ENCODE measurements at regions not wholly inside any gene's neighbourhood (a gene's known extent, or its start where the extent isn't known, plus 50 kb on each side); places are given as distances from the start of the nearest gene placed in this dataset.
"Not testable (repeated sequence)": the region's sequence is repeated elsewhere in the genome, so short reads cannot be mapped to it uniquely, and the experiment has no call there.

DNA sequence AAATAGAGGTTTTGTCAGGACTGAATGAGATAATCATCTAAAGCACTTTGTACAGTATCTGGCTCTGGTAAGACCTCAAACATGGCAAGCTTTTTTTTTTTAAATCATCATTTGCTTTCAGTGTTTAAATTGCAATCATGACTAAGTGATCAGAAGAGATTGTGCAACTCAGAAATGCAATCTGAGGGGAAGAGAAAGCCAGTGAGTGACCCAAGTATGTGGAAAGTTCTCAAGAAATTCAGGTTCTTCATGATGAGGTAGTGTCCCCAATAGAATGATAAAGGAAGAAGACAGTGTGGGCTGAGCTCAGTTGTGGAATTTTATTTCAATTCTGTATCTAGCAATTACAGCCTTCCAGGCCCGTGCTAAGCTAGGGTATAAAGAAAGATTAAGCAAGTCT is 132.2 kb upstream of the TBC1D5 start:
- DNase-seq: no peak

DNA sequence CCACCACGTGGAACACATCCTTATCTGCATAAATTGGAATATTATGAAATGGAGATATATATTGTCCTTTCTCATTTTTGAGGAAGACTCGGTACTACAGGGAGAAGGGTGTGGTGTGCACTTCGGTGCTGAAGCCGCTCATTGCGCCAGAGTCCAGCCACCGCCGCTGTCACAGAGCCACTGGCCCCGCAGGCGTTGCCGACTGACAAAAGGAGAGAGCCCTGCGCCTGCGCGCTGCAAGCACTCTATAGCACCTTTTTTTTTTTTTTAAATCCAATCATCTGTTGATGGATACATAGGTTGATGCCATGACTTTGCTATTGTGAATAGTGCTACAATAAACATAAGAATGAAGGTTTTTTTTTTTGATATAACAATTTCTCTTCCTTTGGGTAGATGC is 130.0 kb upstream of the TBC1D5 start:
- no peak for DNase-seq

DNA sequence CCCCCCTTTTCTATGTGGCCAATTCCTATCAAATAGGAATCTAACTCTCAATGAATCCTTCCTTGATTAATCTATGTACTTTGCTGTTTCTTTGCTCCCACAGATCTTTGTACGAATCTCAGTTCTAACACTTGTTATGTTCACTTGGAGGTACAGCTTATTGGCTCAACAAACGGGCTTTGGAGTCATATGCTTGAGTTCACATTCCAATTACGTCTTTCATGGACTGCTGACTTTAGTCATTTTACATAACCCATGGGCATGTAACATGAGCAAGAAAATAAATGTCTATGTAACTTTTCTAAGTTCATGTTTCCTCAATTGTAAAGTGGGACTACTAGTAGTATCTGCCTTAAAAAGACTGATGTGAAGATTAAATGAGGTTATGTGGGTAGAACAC is 123.2 kb upstream of the TBC1D5 start:
- no peak for DNase-seq

DNA sequence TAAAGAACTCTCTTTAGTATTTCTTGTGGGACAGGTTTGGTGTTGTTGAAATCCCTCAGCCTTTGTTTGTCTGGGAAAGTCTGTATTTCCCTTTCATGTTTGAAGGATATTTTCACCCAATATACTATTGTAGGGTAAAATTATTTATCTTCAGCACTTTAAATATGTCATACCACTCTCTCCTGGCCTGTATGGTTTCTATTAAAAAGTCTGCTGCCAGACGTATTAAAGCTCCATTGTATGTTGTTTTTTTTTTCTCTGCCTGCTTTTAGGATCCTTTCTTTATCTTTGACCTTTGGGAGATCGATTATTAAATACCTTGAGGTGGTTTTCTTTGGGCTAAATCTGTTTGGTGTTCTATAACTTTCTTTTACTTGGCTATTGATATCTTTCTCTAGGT is 119.0 kb upstream of the TBC1D5 start:
- no peak for DNase-seq

- not testable (repeated sequence) for DNase-seq
Measured at GRCh38 chr3:17860840-17861471, 118.5 kb upstream of the TBC1D5 start.

DNA sequence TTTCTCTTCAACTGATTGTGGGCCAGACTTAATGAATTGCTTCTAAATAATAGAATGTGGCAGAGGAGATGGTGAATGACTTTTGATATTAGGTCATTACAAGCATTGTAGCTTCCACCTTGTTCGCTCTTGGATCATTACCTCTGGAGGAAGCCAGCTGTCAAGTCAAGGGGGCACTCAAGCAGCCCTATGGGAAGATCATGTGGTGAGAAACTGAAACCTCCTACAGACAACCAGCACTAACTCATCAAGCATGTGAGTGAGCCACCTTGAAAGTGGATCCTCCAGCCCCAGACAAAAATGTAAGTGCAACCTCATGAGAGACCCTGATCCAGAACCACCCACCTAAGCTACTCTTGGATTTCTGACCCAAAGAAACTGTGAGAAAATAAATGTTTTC is 109.8 kb upstream of the TBC1D5 start:
- DNase-seq: no peak

GRCh38 chr3:17850448-17850847 is 108.0 kb upstream of the TBC1D5 start:
- no peak for DNase-seq

- DNase-seq: no peak
Measured at GRCh38 chr3:17848102-17848501, 105.7 kb upstream of the TBC1D5 start.

DNA sequence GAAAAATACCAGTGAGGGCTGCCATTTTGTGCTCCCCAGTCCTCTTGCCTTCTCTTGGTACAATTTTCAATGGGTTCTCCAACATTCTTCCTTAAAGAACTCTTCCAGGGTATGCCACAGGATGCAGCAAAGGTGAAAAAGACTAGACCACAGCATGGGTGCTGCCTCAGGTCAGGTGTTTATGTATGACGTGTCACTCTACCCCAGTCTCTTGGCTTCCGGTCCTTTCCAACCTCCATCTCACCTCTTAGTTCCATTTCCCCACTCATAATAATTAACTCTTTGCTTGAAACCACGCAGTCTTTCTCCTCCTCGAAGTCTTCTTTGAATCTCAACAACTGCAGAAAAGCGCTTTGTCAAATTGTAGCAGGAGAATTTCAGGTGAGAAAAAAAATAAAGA is 104.7 kb upstream of the TBC1D5 start:
- DNase-seq: no peak

GRCh38 chr3:17846466-17846865 is 104.0 kb upstream of the TBC1D5 start:
- no peak for DNase-seq

- no peak for DNase-seq
Measured at GRCh38 chr3:17845026-17845812, 102.8 kb upstream of the TBC1D5 start.

DNA sequence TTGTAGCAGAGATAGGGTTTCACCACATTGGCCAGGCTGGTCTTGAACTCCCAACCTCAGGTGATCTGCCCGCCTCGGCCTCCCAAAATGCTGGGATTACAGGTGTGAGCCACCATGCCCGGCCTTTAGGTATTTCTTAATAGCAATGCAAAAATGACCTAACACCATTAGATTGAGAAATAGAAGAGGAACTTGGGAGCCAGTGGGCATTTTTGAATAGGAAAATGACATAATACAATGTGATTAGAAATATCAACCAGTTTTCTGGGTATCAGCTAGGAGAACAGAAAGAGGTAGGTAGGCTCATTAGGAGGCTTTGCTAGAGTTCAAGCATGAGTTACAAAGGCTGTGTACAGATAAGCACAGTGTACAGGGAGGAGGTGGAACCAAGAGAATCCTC is 101.8 kb upstream of the TBC1D5 start:
- DNase-seq: no peak

GRCh38 chr3:17841190-17841828 is 98.9 kb upstream of the TBC1D5 start:
- DNase-seq: peak; percentile 68

DNA sequence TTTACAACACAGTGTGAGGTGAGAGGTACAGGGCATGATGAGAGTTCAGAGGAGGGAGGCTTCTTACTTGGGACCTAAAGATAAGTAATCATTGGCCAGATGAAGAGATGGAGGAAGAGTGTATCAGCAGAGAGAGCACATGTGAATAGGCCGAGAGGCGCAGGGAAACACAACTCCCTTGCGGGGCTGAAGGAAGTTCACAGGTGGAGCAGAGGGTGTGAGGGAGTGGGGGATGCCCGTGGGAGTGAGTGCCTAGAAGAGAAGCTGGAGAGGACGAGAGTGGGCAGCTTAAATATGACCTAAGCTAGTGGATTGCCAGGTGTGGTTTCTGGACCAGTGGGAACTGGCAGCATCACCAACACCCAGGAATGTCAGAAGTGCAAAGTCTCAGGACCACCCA is 98.2 kb upstream of the TBC1D5 start:
- DNase-seq: no peak

- no peak for DNase-seq
Measured at GRCh38 chr3:17840126-17840525, 97.7 kb upstream of the TBC1D5 start.

DNA sequence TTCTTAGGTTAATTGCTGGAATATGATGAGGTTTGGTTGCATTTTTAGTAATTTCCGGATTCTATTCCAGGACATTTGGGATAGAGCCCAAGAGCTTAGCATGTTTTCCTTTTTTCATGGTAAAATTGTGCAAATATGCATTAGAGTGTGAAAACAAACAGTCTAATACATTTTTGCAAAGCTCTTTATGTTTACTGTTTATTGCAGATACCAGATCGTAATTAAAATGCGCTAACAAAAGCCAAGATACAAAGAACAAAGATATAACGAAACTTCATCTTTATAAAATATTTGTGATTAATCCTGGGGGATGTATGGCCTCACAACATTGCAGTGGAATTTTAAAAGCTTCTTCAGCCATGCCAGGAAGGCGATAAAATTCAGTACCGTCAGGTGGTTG is 94.5 kb upstream of the TBC1D5 start:
- no peak for DNase-seq

DNA sequence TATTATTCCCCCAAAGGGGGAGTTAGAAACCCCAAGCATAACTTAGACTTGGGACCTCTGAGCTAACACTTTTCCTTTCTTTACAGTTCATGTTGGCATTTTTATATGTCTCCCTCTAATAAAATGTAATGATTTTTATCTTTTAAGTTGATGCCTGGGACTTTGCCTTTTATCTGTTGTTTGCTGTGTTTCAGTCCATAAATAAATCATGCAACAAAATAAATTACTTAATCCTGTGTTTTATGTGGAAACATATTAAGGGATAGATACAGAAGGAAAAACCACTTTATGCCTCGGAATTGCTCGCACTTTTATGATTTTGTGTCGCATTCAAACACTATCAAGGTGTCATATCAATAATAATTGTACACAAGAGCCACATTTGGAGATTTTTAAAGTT is 93.7 kb upstream of the TBC1D5 start:
- no peak for DNase-seq

- DNase-seq: no peak
Measured at GRCh38 chr3:17833786-17834559, 91.5 kb upstream of the TBC1D5 start.

GRCh38 chr3:17832016-17832415 is 89.6 kb upstream of the TBC1D5 start:
- no peak for DNase-seq

- no peak for DNase-seq
Measured at GRCh38 chr3:17831366-17831765, 88.9 kb upstream of the TBC1D5 start.

DNA sequence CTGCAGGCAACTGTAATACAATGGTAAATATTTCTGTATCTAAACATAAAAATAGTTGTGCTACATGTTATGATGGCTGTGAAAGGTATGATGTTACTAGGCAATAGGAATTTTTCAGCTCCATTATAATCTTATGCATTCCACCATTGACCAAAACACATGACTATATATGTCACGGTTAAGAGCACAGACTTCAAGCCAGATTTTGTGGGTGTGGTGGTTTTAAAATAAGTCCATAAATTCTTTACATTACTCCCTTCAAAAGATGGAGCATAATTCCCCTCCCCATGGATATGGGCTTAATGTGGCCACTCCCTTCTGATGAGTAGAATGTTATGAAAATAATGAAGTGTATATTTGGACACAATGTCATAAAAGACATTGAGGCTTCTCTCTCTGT is 88.4 kb upstream of the TBC1D5 start:
- DNase-seq: no peak

- DNase-seq: peak; percentile 4
Measured at GRCh38 chr3:17828388-17828787, 86.0 kb upstream of the TBC1D5 start.

DNA sequence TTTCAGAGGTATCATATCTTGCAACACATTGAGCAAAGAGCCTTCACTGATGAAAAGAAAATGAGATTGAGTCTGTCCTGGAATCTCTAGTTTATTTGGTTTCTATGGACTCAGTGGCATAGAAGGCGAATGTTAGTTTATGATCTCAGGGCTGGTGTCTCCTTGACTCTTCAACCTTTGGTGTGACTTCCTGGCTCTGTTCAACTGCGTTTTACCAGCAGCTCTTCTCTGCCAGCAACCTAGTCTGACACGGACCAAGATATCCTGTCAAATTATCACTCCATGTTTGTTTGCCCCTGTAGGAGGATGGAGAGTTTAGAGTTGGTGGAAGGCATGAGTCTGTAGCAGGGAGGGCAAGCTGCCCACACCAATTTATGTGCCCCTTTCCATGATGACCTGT is 82.9 kb upstream of the TBC1D5 start:
- no peak for DNase-seq

- DNase-seq: no peak
Measured at GRCh38 chr3:17823816-17824215, 81.4 kb upstream of the TBC1D5 start.

Measured in activated CD4-positive, alpha-beta T cell treated with anti-CD3 and anti-CD28 coated beads, Interleukin-2, amount 50 U/mL, for 16 hours (primary cell).